ENCODE measurements at regions not wholly inside any gene's neighbourhood (a gene's known extent, or its start where the extent isn't known, plus 50 kb on each side); places are given as distances from the start of the nearest gene placed in this dataset.

DNA sequence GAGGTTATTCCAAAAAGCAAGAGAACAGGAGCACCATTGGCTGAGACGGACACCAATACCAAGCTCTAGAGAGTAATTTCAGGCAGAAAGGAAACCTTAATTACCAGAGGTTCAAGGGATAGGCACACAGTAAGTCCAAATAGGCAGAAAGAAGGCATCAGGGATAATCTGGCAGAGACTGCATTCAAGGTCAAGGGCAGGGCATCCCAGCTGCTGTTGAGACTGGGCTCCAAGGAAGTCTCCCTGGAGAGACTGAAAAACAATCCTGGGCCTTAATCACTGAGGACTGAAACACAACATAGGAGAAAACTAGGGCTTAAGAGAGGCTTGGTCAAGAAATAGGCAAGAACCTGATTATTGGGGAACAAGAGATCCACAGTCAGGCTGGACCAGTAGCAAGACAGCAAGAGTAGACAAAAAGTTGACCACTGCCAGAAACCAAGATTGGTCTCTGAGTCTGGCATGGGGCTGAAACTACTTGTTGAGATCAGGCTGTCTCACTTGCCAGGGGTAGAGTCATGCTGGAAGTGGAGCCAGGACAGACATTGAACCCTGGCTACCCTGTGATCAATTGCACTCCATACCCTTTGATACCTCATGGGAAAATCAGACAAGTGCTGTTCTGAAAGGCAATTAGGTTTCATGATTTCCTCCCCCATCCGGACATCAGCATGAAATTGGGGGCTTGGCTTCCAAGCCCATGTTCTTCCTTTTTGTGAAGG, 193.2 kb upstream of the TNP1 start:
- TF ChIP-seq, protein P1, sequence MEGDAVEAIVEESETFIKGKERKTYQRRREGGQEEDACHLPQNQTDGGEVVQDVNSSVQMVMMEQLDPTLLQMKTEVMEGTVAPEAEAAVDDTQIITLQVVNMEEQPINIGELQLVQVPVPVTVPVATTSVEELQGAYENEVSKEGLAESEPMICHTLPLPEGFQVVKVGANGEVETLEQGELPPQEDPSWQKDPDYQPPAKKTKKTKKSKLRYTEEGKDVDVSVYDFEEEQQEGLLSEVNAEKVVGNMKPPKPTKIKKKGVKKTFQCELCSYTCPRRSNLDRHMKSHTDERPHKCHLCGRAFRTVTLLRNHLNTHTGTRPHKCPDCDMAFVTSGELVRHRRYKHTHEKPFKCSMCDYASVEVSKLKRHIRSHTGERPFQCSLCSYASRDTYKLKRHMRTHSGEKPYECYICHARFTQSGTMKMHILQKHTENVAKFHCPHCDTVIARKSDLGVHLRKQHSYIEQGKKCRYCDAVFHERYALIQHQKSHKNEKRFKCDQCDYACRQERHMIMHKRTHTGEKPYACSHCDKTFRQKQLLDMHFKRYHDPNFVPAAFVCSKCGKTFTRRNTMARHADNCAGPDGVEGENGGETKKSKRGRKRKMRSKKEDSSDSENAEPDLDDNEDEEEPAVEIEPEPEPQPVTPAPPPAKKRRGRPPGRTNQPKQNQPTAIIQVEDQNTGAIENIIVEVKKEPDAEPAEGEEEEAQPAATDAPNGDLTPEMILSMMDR (IDR thresholded peaks at IDR 0.05) = no peak
- no peak for TF ChIP-seq POLR2A (IDR thresholded peaks at IDR 0.05)
